ENCODE measurements at regions not wholly inside any gene's neighbourhood (a gene's known extent, or its start where the extent isn't known, plus 50 kb on each side); places are given as distances from the start of the nearest gene placed in this dataset.

GRCh38 chr2:118464046-118464445, 375.8 kb downstream of the INSIG2 start:
- Histone ChIP-seq H3K36me3 (ENCODE audit: control insufficient read depth in 2 of 2, insufficient read depth in 2 of 2, low read length in 1 of 2) (no peaks in the 10 kb centered on the region), H3K9me3 (ENCODE audit: control insufficient read depth in 2 of 2, insufficient read depth in 1 of 2, low read length in 1 of 2) (no peaks in the 10 kb centered on the region), H3K27me3 (ENCODE audit: control insufficient read depth in 2 of 2, insufficient read depth in 1 of 2, low read length in 1 of 2) (no peaks in the 10 kb centered on the region), H3K4me1 (ENCODE audit: control insufficient read depth in 2 of 2, insufficient read depth in 2 of 2, low read length in 2 of 2) (no peaks in the 10 kb centered on the region), H3K27ac (ENCODE audit: low read depth in 1 of 2, low read length in 1 of 2) (no peak overlapping the region), H3K4me3 (ENCODE audit: low read length in 2 of 2) (no peak overlapping the region)
- no peak for DNase-seq (ENCODE audit: low read depth in 6 of 9, low spot score in 9 of 9)
- 95% methylated on average over 3 of the region's 3 CpGs for WGBS

- no peaks in the 10 kb centered on the region for H3K4me1 ChIP-seq (ENCODE audit: control insufficient read depth in 2 of 2, insufficient read depth in 2 of 2, low read length in 2 of 2)
- 92% methylated on average over 5 of the region's 5 CpGs for WGBS
- no peak for DNase-seq (ENCODE audit: low read depth in 6 of 9, low spot score in 9 of 9)
Observed at GRCh38 chr2:118460425-118460824, 372.2 kb downstream of the INSIG2 start.

GRCh38 chr2:118459426-118459825, 371.2 kb downstream of the INSIG2 start:
- Histone ChIP-seq H3K4me1 (ENCODE audit: control insufficient read depth in 2 of 2, insufficient read depth in 2 of 2, low read length in 2 of 2) (no peaks in the 10 kb centered on the region), H3K27ac (ENCODE audit: low read depth in 1 of 2, low read length in 1 of 2) (no peak overlapping the region), H3K9me3 (ENCODE audit: control insufficient read depth in 2 of 2, insufficient read depth in 1 of 2, low read length in 1 of 2) (no peaks in the 10 kb centered on the region), H3K4me3 (ENCODE audit: low read length in 2 of 2) (no peak overlapping the region), H3K36me3 (ENCODE audit: control insufficient read depth in 2 of 2, insufficient read depth in 2 of 2, low read length in 1 of 2) (no peaks in the 10 kb centered on the region), H3K27me3 (ENCODE audit: control insufficient read depth in 2 of 2, insufficient read depth in 1 of 2, low read length in 1 of 2) (no peaks in the 10 kb centered on the region)
- WGBS: 97% methylated on average over 1 of the region's 1 CpG
- DNase-seq (ENCODE audit: low read depth in 6 of 9, low spot score in 9 of 9): no peak

More at GRCh38 chr2:118460425-118460824, 372.2 kb downstream of the INSIG2 start:
- Histone ChIP-seq H3K27me3 (ENCODE audit: control insufficient read depth in 2 of 2, insufficient read depth in 1 of 2, low read length in 1 of 2) (no peaks in the 10 kb centered on the region), H3K4me3 (ENCODE audit: low read length in 2 of 2) (no peak overlapping the region), H3K36me3 (ENCODE audit: control insufficient read depth in 2 of 2, insufficient read depth in 2 of 2, low read length in 1 of 2) (no peaks in the 10 kb centered on the region), H3K27ac (ENCODE audit: low read depth in 1 of 2, low read length in 1 of 2) (no peak overlapping the region), H3K9me3 (ENCODE audit: control insufficient read depth in 2 of 2, insufficient read depth in 1 of 2, low read length in 1 of 2) (no peaks in the 10 kb centered on the region)

GRCh38 chr2:118457951-118458350, 369.7 kb downstream of the INSIG2 start:
- Histone ChIP-seq H3K9me3 (ENCODE audit: control insufficient read depth in 2 of 2, insufficient read depth in 1 of 2, low read length in 1 of 2) (no peaks in the 10 kb centered on the region), H3K4me1 (ENCODE audit: control insufficient read depth in 2 of 2, insufficient read depth in 2 of 2, low read length in 2 of 2) (no peaks in the 10 kb centered on the region), H3K4me3 (ENCODE audit: low read length in 2 of 2) (no peak overlapping the region), H3K27me3 (ENCODE audit: control insufficient read depth in 2 of 2, insufficient read depth in 1 of 2, low read length in 1 of 2) (no peaks in the 10 kb centered on the region), H3K36me3 (ENCODE audit: control insufficient read depth in 2 of 2, insufficient read depth in 2 of 2, low read length in 1 of 2) (no peaks in the 10 kb centered on the region), H3K27ac (ENCODE audit: low read depth in 1 of 2, low read length in 1 of 2) (no peak overlapping the region)
- no peak for DNase-seq (ENCODE audit: low read depth in 6 of 9, low spot score in 9 of 9)
- WGBS: 92% methylated on average over 3 of the region's 3 CpGs

- no peak overlapping the region for H3K27ac ChIP-seq (ENCODE audit: low read depth in 1 of 2, low read length in 1 of 2)
Observed at GRCh38 chr2:118449401-118449800, 361.1 kb downstream of the INSIG2 start.

GRCh38 chr2:118443596-118443995, 355.3 kb downstream of the INSIG2 start:
- Histone ChIP-seq H3K36me3 (ENCODE audit: control insufficient read depth in 2 of 2, insufficient read depth in 2 of 2, low read length in 1 of 2) (no peaks in the 10 kb centered on the region), H3K27me3 (ENCODE audit: control insufficient read depth in 2 of 2, insufficient read depth in 1 of 2, low read length in 1 of 2) (no peaks in the 10 kb centered on the region), H3K4me1 (ENCODE audit: control insufficient read depth in 2 of 2, insufficient read depth in 2 of 2, low read length in 2 of 2) (no peaks in the 10 kb centered on the region), H3K27ac (ENCODE audit: low read depth in 1 of 2, low read length in 1 of 2) (no peak overlapping the region), H3K4me3 (ENCODE audit: low read length in 2 of 2) (no peak overlapping the region), H3K9me3 (ENCODE audit: control insufficient read depth in 2 of 2, insufficient read depth in 1 of 2, low read length in 1 of 2) (no peaks in the 10 kb centered on the region)
- 59% methylated on average over 2 of the region's 2 CpGs for WGBS
- DNase-seq (ENCODE audit: low read depth in 6 of 9, low spot score in 9 of 9): no peak

More at GRCh38 chr2:118449401-118449800, 361.1 kb downstream of the INSIG2 start:
- Histone ChIP-seq H3K9me3 (ENCODE audit: control insufficient read depth in 2 of 2, insufficient read depth in 1 of 2, low read length in 1 of 2) (no peaks in the 10 kb centered on the region), H3K4me3 (ENCODE audit: low read length in 2 of 2) (no peak overlapping the region), H3K4me1 (ENCODE audit: control insufficient read depth in 2 of 2, insufficient read depth in 2 of 2, low read length in 2 of 2) (no peaks in the 10 kb centered on the region), H3K27me3 (ENCODE audit: control insufficient read depth in 2 of 2, insufficient read depth in 1 of 2, low read length in 1 of 2) (no peaks in the 10 kb centered on the region), H3K36me3 (ENCODE audit: control insufficient read depth in 2 of 2, insufficient read depth in 2 of 2, low read length in 1 of 2) (no peaks in the 10 kb centered on the region)
- DNase-seq (ENCODE audit: low read depth in 6 of 9, low spot score in 9 of 9): no peak
- 92% methylated on average over 2 of the region's 2 CpGs for WGBS

GRCh38 chr2:118442996-118443553, 354.8 kb downstream of the INSIG2 start:
- Histone ChIP-seq H3K27ac (ENCODE audit: low read depth in 1 of 2, low read length in 1 of 2) (no peak overlapping the region), H3K36me3 (ENCODE audit: control insufficient read depth in 2 of 2, insufficient read depth in 2 of 2, low read length in 1 of 2) (no peaks in the 10 kb centered on the region), H3K9me3 (ENCODE audit: control insufficient read depth in 2 of 2, insufficient read depth in 1 of 2, low read length in 1 of 2) (no peaks in the 10 kb centered on the region), H3K4me1 (ENCODE audit: control insufficient read depth in 2 of 2, insufficient read depth in 2 of 2, low read length in 2 of 2) (no peaks in the 10 kb centered on the region), H3K4me3 (ENCODE audit: low read length in 2 of 2) (no peak overlapping the region), H3K27me3 (ENCODE audit: control insufficient read depth in 2 of 2, insufficient read depth in 1 of 2, low read length in 1 of 2) (no peaks in the 10 kb centered on the region)
- WGBS: 88% methylated on average over 3 of the region's 3 CpGs
- no peak for DNase-seq (ENCODE audit: low read depth in 6 of 9, low spot score in 9 of 9)

- 92% methylated on average over 1 of the region's 1 CpG for WGBS
- Histone ChIP-seq H3K27me3 (ENCODE audit: control insufficient read depth in 2 of 2, insufficient read depth in 1 of 2, low read length in 1 of 2) (no peaks in the 10 kb centered on the region), H3K4me1 (ENCODE audit: control insufficient read depth in 2 of 2, insufficient read depth in 2 of 2, low read length in 2 of 2) (no peaks in the 10 kb centered on the region), H3K9me3 (ENCODE audit: control insufficient read depth in 2 of 2, insufficient read depth in 1 of 2, low read length in 1 of 2) (no peaks in the 10 kb centered on the region), H3K36me3 (ENCODE audit: control insufficient read depth in 2 of 2, insufficient read depth in 2 of 2, low read length in 1 of 2) (no peaks in the 10 kb centered on the region), H3K4me3 (ENCODE audit: low read length in 2 of 2) (no peak overlapping the region), H3K27ac (ENCODE audit: low read depth in 1 of 2, low read length in 1 of 2) (no peak overlapping the region)
- DNase-seq (ENCODE audit: low read depth in 6 of 9, low spot score in 9 of 9): no peak
Observed at GRCh38 chr2:118442046-118442445, 353.8 kb downstream of the INSIG2 start.

- Histone ChIP-seq H3K4me3 (ENCODE audit: low read length in 2 of 2) (no peak overlapping the region), H3K4me1 (ENCODE audit: control insufficient read depth in 2 of 2, insufficient read depth in 2 of 2, low read length in 2 of 2) (no peaks in the 10 kb centered on the region), H3K36me3 (ENCODE audit: control insufficient read depth in 2 of 2, insufficient read depth in 2 of 2, low read length in 1 of 2) (no peaks in the 10 kb centered on the region), H3K9me3 (ENCODE audit: control insufficient read depth in 2 of 2, insufficient read depth in 1 of 2, low read length in 1 of 2) (no peaks in the 10 kb centered on the region), H3K27me3 (ENCODE audit: control insufficient read depth in 2 of 2, insufficient read depth in 1 of 2, low read length in 1 of 2) (no peaks in the 10 kb centered on the region), H3K27ac (ENCODE audit: low read depth in 1 of 2, low read length in 1 of 2) (no peak overlapping the region)
- no peak for DNase-seq (ENCODE audit: low read depth in 6 of 9, low spot score in 9 of 9)
- 76% methylated on average over 5 of the region's 5 CpGs for WGBS
Observed at GRCh38 chr2:118440404-118441098, 352.3 kb downstream of the INSIG2 start.
